Vagina (tissue), 2 donors: ENCODE measurements at regions not wholly inside any gene's neighbourhood (a gene's known extent, or its start where the extent isn't known, plus 50 kb on each side); places are given as distances from the start of the nearest gene placed in this dataset.

ENCODE experiments used
- DNase-seq, 2 donors: peaks; one replicate each; pipeline ENCODE4 v3.0.0-alpha.2; 2017; ENCODE audit errors: extremely low spot score in 2 of 2
- H3K27ac ChIP-seq: fragments of 200-600 bp; sonication (generic); one replicate; pipeline ENCODE4 v1.5.1; 2019
- H3K27me3 ChIP-seq: fragments of 200-600 bp; sonication (generic); one replicate; pipeline ENCODE4 v1.5.1; 2019
- H3K36me3 ChIP-seq, 2 donors: fragments of 200-600 bp; sonication (generic); one replicate each; pipeline ENCODE4 v1.5.1; 2017 to 2019
- H3K4me1 ChIP-seq: fragments of 200-600 bp; sonication (generic); one replicate; pipeline ENCODE4 v1.5.1; 2019
- H3K4me3 ChIP-seq, 2 donors: fragments of 200-600 bp; sonication (generic); 1 replicate in 1 of 2; 2 replicates in 1 of 2; pipeline ENCODE4 v1.5.1; 2016 to 2019
- H3K9me3 ChIP-seq: fragments of 200-600 bp; sonication (generic); one replicate; pipeline ENCODE4 v1.5.1; 2019
- POLR2A ChIP-seq, 2 donors: fragments of 450-650 bp; IDR thresholded peaks; one replicate each; pipeline ENCODE4 v1.6.1; 2017; ENCODE audit warnings: antibody characterized with exemption in 2 of 2, mild to moderate bottlenecking in 2 of 2, moderate library complexity in 2 of 2
- POLR2AphosphoS5 ChIP-seq, 2 donors: sonication (generic); formaldehyde crosslinking; IDR thresholded peaks; one replicate each; pipeline ENCODE4 v1.9.0; 2017; ENCODE audit warnings: antibody characterized with exemption in 2 of 2, mild to moderate bottlenecking in 2 of 2, low read depth in 1 of 2; ENCODE audit not compliant: insufficient read depth in 1 of 2
- intact Hi-C: fragments of 100-400 bp; cut with DNase I; formaldehyde crosslinking; loops from one replicate; pipeline ENCODE4 v1.15.1; 2023
- TF ChIP-seq, protein P1 (sequence below), 3 experiments: fragments of 450-650 bp in 2 of 3; fragments of 200-600 bp in 1 of 3; sonication (generic) in 1 of 3; IDR thresholded peaks; one replicate each; pipeline ENCODE4 v1.5.1; 2017 to 2019; ENCODE audit warnings: antibody characterized with exemption in 3 of 3, mild to moderate bottlenecking in 2 of 3, moderate library complexity in 2 of 3

GRCh38 chr2:103208916-103209315, 447.1 kb downstream of the TMEM182 start:
- Histone ChIP-seq H3K27ac (no peak overlapping the region), H3K4me1 (no peaks in the 10 kb centered on the region), H3K27me3 (no peaks in the 10 kb centered on the region), H3K36me3 (no peaks in the 10 kb centered on the region), H3K4me3 (no peak overlapping the region), H3K9me3 (no peaks in the 10 kb centered on the region)
- DNase-seq, result no peak
- intact Hi-C loops, result no loop called here
- TF ChIP-seq POLR2AphosphoS5 (IDR thresholded peaks at IDR 0.05; ENCODE audit: insufficient read depth in 1 of 2, low read depth in 1 of 2) (no peak), POLR2A (IDR thresholded peaks at IDR 0.05) (no peak)
- TF ChIP-seq, protein P1, sequence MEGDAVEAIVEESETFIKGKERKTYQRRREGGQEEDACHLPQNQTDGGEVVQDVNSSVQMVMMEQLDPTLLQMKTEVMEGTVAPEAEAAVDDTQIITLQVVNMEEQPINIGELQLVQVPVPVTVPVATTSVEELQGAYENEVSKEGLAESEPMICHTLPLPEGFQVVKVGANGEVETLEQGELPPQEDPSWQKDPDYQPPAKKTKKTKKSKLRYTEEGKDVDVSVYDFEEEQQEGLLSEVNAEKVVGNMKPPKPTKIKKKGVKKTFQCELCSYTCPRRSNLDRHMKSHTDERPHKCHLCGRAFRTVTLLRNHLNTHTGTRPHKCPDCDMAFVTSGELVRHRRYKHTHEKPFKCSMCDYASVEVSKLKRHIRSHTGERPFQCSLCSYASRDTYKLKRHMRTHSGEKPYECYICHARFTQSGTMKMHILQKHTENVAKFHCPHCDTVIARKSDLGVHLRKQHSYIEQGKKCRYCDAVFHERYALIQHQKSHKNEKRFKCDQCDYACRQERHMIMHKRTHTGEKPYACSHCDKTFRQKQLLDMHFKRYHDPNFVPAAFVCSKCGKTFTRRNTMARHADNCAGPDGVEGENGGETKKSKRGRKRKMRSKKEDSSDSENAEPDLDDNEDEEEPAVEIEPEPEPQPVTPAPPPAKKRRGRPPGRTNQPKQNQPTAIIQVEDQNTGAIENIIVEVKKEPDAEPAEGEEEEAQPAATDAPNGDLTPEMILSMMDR (IDR thresholded peaks at IDR 0.05), result no peak

- intact Hi-C loops, result no loop called here
- no peak for DNase-seq
- H3K4me1 ChIP-seq, result no peaks in the 10 kb centered on the region
- no peaks in the 10 kb centered on the region for H3K9me3 ChIP-seq
- no peaks in the 10 kb centered on the region for H3K27me3 ChIP-seq
- H3K36me3 ChIP-seq, result no peaks in the 10 kb centered on the region
- H3K4me3 ChIP-seq, result no peak overlapping the region
- TF ChIP-seq POLR2A (IDR thresholded peaks at IDR 0.05), result no peak
- no peak overlapping the region for H3K27ac ChIP-seq
These were observed 451.3 kb downstream of the TMEM182 start for GRCh38 chr2:103213028-103213542.

- Histone ChIP-seq H3K9me3 (no peaks in the 10 kb centered on the region), H3K36me3 (no peaks in the 10 kb centered on the region), H3K27ac (no peak overlapping the region), H3K27me3 (no peaks in the 10 kb centered on the region), H3K4me1 (no peaks in the 10 kb centered on the region), H3K4me3 (no peak overlapping the region)
- DNase-seq, result no peak
- TF ChIP-seq, protein P1 (IDR thresholded peaks at IDR 0.05), result no peak
- TF ChIP-seq POLR2A (IDR thresholded peaks at IDR 0.05), result no peak
- TF ChIP-seq POLR2AphosphoS5 (IDR thresholded peaks at IDR 0.05; ENCODE audit: insufficient read depth in 1 of 2, low read depth in 1 of 2), result no peak
- intact Hi-C loops, result no loop called here
These were observed 456.7 kb downstream of the TMEM182 start for GRCh38 chr2:103218516-103218915.

DNA sequence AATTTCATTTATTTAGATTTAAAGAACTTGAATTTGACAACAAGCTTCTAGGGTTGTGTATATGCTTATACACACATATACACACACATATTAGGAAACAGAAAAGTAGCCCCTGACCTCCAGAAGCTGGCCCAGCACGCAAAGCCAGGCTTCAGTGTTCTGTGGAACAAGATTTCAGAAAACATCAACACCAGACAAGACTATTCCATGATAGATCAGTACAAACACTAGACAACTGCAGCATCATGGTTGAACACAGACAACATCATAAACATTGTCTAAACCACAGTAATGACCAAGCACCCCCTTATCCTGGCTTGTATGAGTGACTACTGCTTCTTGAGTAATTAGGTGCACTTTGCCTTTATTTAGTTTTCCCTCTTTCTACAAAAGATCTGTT, 457.6 kb downstream of the TMEM182 start:
- intact Hi-C loops, result no loop called here
- no peak for TF ChIP-seq POLR2AphosphoS5 (IDR thresholded peaks at IDR 0.05; ENCODE audit: insufficient read depth in 1 of 2, low read depth in 1 of 2)
- DNase-seq, result no peak

DNA sequence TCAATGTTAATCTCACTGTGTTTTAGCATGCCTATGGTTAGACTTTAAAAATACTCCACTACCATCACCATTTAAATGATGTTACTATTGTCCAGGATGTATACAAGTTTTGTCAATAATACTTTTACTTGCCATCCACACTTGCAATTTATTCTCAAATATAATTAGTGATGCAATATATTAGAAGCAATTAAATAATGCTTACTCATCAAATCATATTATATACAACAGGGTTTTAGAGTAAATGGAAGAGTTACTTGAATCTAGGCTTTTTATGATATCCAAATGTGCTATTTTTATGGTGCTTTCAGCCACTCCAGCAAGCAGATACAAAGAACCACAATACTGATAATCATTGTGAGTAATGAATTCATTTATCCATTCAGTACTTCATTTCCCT, 461.1 kb downstream of the TMEM182 start:
- no peaks in the 10 kb centered on the region for H3K27me3 ChIP-seq

More for the DNA sequence above, 457.6 kb downstream of the TMEM182 start:
- no peak overlapping the region for H3K4me3 ChIP-seq
- no peaks in the 10 kb centered on the region for H3K9me3 ChIP-seq
- H3K27me3 ChIP-seq, result no peaks in the 10 kb centered on the region
- H3K4me1 ChIP-seq, result no peaks in the 10 kb centered on the region
- H3K36me3 ChIP-seq, result no peaks in the 10 kb centered on the region
- no peak overlapping the region for H3K27ac ChIP-seq

DNA sequence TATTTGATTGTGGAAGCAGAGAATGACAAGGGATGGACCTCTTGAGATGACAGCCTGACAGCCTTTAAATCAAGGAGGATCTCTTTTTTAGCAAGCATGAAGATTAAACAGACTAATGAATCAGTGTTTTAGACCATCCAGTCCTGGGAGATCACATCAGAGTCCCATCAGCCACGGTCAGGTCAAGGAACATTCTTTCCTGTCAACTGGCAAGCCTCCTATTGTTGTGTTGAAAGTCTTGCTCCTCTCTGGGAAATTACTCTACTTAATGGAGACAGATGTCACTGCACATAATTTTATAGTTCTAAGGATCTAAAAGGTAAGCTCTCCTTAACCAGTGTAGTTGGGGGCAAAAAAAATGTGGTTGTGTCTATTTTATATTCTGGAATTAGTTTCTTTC, 469.0 kb downstream of the TMEM182 start:
- intact Hi-C loops, result loop anchor here (10.0 kb wide), 1 partner anchor 1586 kb away; no protein-coding TSS in a partner anchor
- Histone ChIP-seq H3K36me3 (no peaks in the 10 kb centered on the region), H3K9me3 (no peaks in the 10 kb centered on the region), H3K4me1 (no peaks in the 10 kb centered on the region), H3K27ac (no peak overlapping the region), H3K4me3 (no peak overlapping the region), H3K27me3 (no peaks in the 10 kb centered on the region)
- DNase-seq, result no peak
- TF ChIP-seq, protein P1 (IDR thresholded peaks at IDR 0.05), result no peak
- TF ChIP-seq POLR2AphosphoS5 (IDR thresholded peaks at IDR 0.05; ENCODE audit: insufficient read depth in 1 of 2, low read depth in 1 of 2) (no peak), POLR2A (IDR thresholded peaks at IDR 0.05) (no peak)

More for the DNA sequence above, 461.1 kb downstream of the TMEM182 start:
- Histone ChIP-seq H3K27ac (no peak overlapping the region), H3K4me3 (no peak overlapping the region), H3K36me3 (no peaks in the 10 kb centered on the region), H3K4me1 (no peaks in the 10 kb centered on the region), H3K9me3 (no peaks in the 10 kb centered on the region)
- no peak for DNase-seq
- no peak for TF ChIP-seq POLR2A (IDR thresholded peaks at IDR 0.05)
- TF ChIP-seq, protein P1 (IDR thresholded peaks at IDR 0.05), result no peak
- TF ChIP-seq POLR2AphosphoS5 (IDR thresholded peaks at IDR 0.05; ENCODE audit: insufficient read depth in 1 of 2, low read depth in 1 of 2), result no peak
- intact Hi-C loops, result no loop called here
